Upper lobe of left lung (tissue), 6 donors: ENCODE measurements at regions not wholly inside any gene's neighbourhood (a gene's known extent, or its start where the extent isn't known, plus 50 kb on each side); places are given as distances from the start of the nearest gene placed in this dataset.

Experiments
- ATAC-seq, 2 donors: fragments of 200-7000 bp; cut with Tn5 transposase; one replicate each; pipeline ENCODE4 v1.9.1; 2022; ENCODE audit warnings: mild to moderate bottlenecking in 2 of 2, moderate library complexity in 2 of 2; ENCODE audit not compliant: low FRiP score in 2 of 2
- DNase-seq, 2 donors: peaks; one replicate each; pipeline ENCODE4 v3.0.0-alpha.2; 2019 to 2020
- H3K27ac ChIP-seq, 4 donors: fragments of 200-600 bp; sonication (generic); one replicate each; pipeline ENCODE4 v1.5.1; 2016 to 2019
- H3K27me3 ChIP-seq, 4 donors: fragments of 200-600 bp; sonication (generic); one replicate each; pipeline ENCODE4 v1.5.1; 2017 to 2019
- H3K36me3 ChIP-seq, 4 donors: fragments of 200-600 bp; sonication (generic); one replicate each; pipeline ENCODE4 v1.5.1; 2016 to 2019
- H3K4me1 ChIP-seq, 4 donors: fragments of 200-600 bp; sonication (generic); one replicate each; pipeline ENCODE4 v1.5.1; 2018 to 2019
- H3K4me3 ChIP-seq, 4 donors: fragments of 200-600 bp; sonication (generic); one replicate each; pipeline ENCODE4 v1.5.1; 2017 to 2019; ENCODE audit warnings: mild to moderate bottlenecking in 2 of 4, moderate library complexity in 1 of 4
- H3K9me3 ChIP-seq, 4 donors: fragments of 200-600 bp; sonication (generic); one replicate each; pipeline ENCODE4 v1.5.1; 2018 to 2019
- CTCF ChIP-seq, 6 experiments: fragments of 450-650 bp in 4 of 6; fragments of 200-600 bp in 2 of 6; sonication (generic) in 2 of 6; IDR thresholded peaks; one replicate each; pipeline ENCODE4 v1.5.1; 2016 to 2019; ENCODE audit warnings: antibody characterized with exemption in 6 of 6
- EP300 ChIP-seq, 4 donors: sonication (generic); formaldehyde crosslinking; IDR thresholded peaks; one replicate each; pipeline ENCODE4 v1.5.1; 2017; ENCODE audit warnings: antibody characterized with exemption in 4 of 4, control low read depth in 2 of 4
- POLR2A ChIP-seq, 4 donors: fragments of 450-650 bp; IDR thresholded peaks; one replicate each; pipeline ENCODE4 v1.5.1; 2016 to 2017; ENCODE audit warnings: antibody characterized with exemption in 4 of 4, mild to moderate bottlenecking in 2 of 4
- POLR2AphosphoS5 ChIP-seq, 2 donors: sonication (generic); formaldehyde crosslinking; IDR thresholded peaks; one replicate each; pipeline ENCODE4 v1.5.1; 2017; ENCODE audit warnings: antibody characterized with exemption in 2 of 2
- WGBS, 2 donors: methylation state at CpG; one replicate each; pipeline ENCODE4 v1.1.5; 2017 to 2018; 5-methylcytosine and 5-hydroxymethylcytosine counted together
- donor health status: DM: no; HTN: no; CAD: no; lungs with moderate emphysema.
- donor health status: DM: no; HTN: yes; CAD: no; lungs with severe emphysema.

GRCh38 chr7:98509836-98510235, 107.2 kb upstream of the NPTX2 start:
- H3K4me3 ChIP-seq = no peak overlapping the region
- no peaks in the 10 kb centered on the region for H3K27me3 ChIP-seq
- WGBS, 2 donors = 43 to 46% methylated on average over 6 of the region's 6 CpGs
- no peaks in the 10 kb centered on the region for H3K36me3 ChIP-seq
- no peak overlapping the region for H3K27ac ChIP-seq
- no peak for DNase-seq
- no peaks in the 10 kb centered on the region for H3K9me3 ChIP-seq
- H3K4me1 ChIP-seq = no peaks in the 10 kb centered on the region
- TF ChIP-seq POLR2A (IDR thresholded peaks at IDR 0.05) = no peak
- no peak for ATAC-seq

GRCh38 chr7:98506471-98506870, 105.6 kb upstream of the BAIAP2L1 start:
- TF ChIP-seq POLR2A (IDR thresholded peaks at IDR 0.05) = no peak
- no peak for TF ChIP-seq EP300 (IDR thresholded peaks at IDR 0.05)
- TF ChIP-seq CTCF (IDR thresholded peaks at IDR 0.05) = no peak
- no peak for TF ChIP-seq POLR2AphosphoS5 (IDR thresholded peaks at IDR 0.05)
- 83 to 91% methylated on average over 2 of the region's 2 CpGs for WGBS, 2 donors
- Histone ChIP-seq H3K4me1 (no peaks in the 10 kb centered on the region), H3K36me3 (no peaks in the 10 kb centered on the region), H3K9me3 (no peaks in the 10 kb centered on the region), H3K27ac (no peak overlapping the region), H3K27me3 (no peaks in the 10 kb centered on the region), H3K4me3 (no peak overlapping the region)
- ATAC-seq = no peak
- no peak for DNase-seq

- H3K4me1 ChIP-seq = no peaks in the 10 kb centered on the region
- TF ChIP-seq EP300 (IDR thresholded peaks at IDR 0.05) (no peak), POLR2AphosphoS5 (IDR thresholded peaks at IDR 0.05) (no peak), CTCF (IDR thresholded peaks at IDR 0.05) (no peak), POLR2A (IDR thresholded peaks at IDR 0.05) (no peak)
- no peak overlapping the region for H3K4me3 ChIP-seq
- H3K36me3 ChIP-seq = no peaks in the 10 kb centered on the region
- H3K27ac ChIP-seq = no peak overlapping the region
- no peak for DNase-seq
- ATAC-seq = no peak
- H3K9me3 ChIP-seq = peaks cover 0 to 16% (median 11%) of the 10 kb centered on the region in 4 donors
- 53 to 61% methylated on average over 6 of the region's 6 CpGs for WGBS, 2 donors
- no peaks in the 10 kb centered on the region for H3K27me3 ChIP-seq
Observed at GRCh38 chr7:98500764-98501163, 99.9 kb upstream of the BAIAP2L1 start.

- WGBS, 2 donors = 76 to 81% methylated on average over 2 of the region's 2 CpGs
Observed at GRCh38 chr7:98496618-98497017, 95.7 kb upstream of the BAIAP2L1 start.

GRCh38 chr7:98495200-98495955, 94.5 kb upstream of the BAIAP2L1 start:
- ATAC-seq = no peak
- Histone ChIP-seq H3K9me3 (peaks cover 0 to 16% (median 11%) of the 10 kb centered on the region in 4 donors), H3K27me3 (no peaks in the 10 kb centered on the region), H3K4me3 (no peak overlapping the region), H3K36me3 (no peaks in the 10 kb centered on the region), H3K4me1 (no peaks in the 10 kb centered on the region), H3K27ac (no peak overlapping the region)
- no peak for TF ChIP-seq CTCF (IDR thresholded peaks at IDR 0.05)
- TF ChIP-seq POLR2AphosphoS5 (IDR thresholded peaks at IDR 0.05) = no peak
- TF ChIP-seq EP300 (IDR thresholded peaks at IDR 0.05) = no peak
- TF ChIP-seq POLR2A (IDR thresholded peaks at IDR 0.05) = no peak
- no peak for DNase-seq
- 81 to 88% methylated on average over 11 of the region's 11 CpGs for WGBS, 2 donors

More at GRCh38 chr7:98496618-98497017, 95.7 kb upstream of the BAIAP2L1 start:
- H3K36me3 ChIP-seq = no peaks in the 10 kb centered on the region
- H3K27me3 ChIP-seq = no peaks in the 10 kb centered on the region
- H3K27ac ChIP-seq = no peak overlapping the region
- no peak for TF ChIP-seq EP300 (IDR thresholded peaks at IDR 0.05)
- TF ChIP-seq CTCF (IDR thresholded peaks at IDR 0.05) = no peak
- TF ChIP-seq POLR2AphosphoS5 (IDR thresholded peaks at IDR 0.05) = no peak
- TF ChIP-seq POLR2A (IDR thresholded peaks at IDR 0.05) = no peak
- no peak for DNase-seq
- H3K4me3 ChIP-seq = no peak overlapping the region
- no peaks in the 10 kb centered on the region for H3K4me1 ChIP-seq
- peaks cover 0 to 16% (median 11%) of the 10 kb centered on the region in 4 donors for H3K9me3 ChIP-seq
- ATAC-seq = no peak
